ENCODE measurements at regions not wholly inside any gene's neighbourhood (a gene's known extent, or its start where the extent isn't known, plus 50 kb on each side); places are given as distances from the start of the nearest gene placed in this dataset.

- no peak for DNase-seq (ENCODE audit: low read depth)
These were observed 101.4 kb downstream of the BTC start for GRCh38 chr4:74692972-74693371.

Data from iris pigment epithelial cell (primary cell).